SU-DHL-6 (cell line): ENCODE measurements at regions not wholly inside any gene's neighbourhood (a gene's known extent, or its start where the extent isn't known, plus 50 kb on each side); places are given as distances from the start of the nearest gene placed in this dataset.

Experiments
- H2AFZ ChIP-seq: fragments of 200-600 bp; sonication (generic); 2 replicates; pipeline ENCODE4 v1.6.1; 2014; ENCODE audit warnings: low read depth, mild to moderate bottlenecking, moderate library complexity, mixed read lengths, antibody characterized with exemption, low read length; ENCODE audit not compliant: severe bottlenecking
- H3F3A ChIP-seq: fragments of 200-600 bp; shearing (Covaris generic); 2 replicates; pipeline ENCODE4 v1.6.0; 2016; ENCODE audit warnings: antibody characterized with exemption, mild to moderate bottlenecking; ENCODE audit not compliant: insufficient read depth
- H3K27ac ChIP-seq: fragments of 200-600 bp; sonication (generic); 2 replicates; pipeline ENCODE4 v1.5.1; 2016; ENCODE audit warnings: low read depth, mild to moderate bottlenecking, low read length, moderate library complexity, mixed read lengths
- H3K27me3 ChIP-seq: fragments of 200-600 bp; sonication (generic), shearing (Covaris generic); 2 replicates; pipeline ENCODE4 v1.6.0; 2014; ENCODE audit warnings: mild to moderate bottlenecking, low read length
- H3K36me3 ChIP-seq: fragments of 200-600 bp; sonication (generic); 2 replicates; pipeline ENCODE4 v1.6.1; 2014; ENCODE audit warnings: mild to moderate bottlenecking, low read length, mixed read lengths
- H3K4me2 ChIP-seq: fragments of 300-600, 200-600 bp; shearing (Covaris generic), sonication (generic); 2 replicates; pipeline ENCODE4 v1.6.0; 2014; ENCODE audit warnings: low read length, low read depth, mild to moderate bottlenecking; ENCODE audit not compliant: poor library complexity, severe bottlenecking
- H3K4me3 ChIP-seq: fragments of 200-600 bp; sonication (generic); 2 replicates; pipeline ENCODE4 v1.5.1; 2014; ENCODE audit warnings: antibody characterized with exemption, low read length, mild to moderate bottlenecking, mixed read lengths; ENCODE audit not compliant: insufficient read depth, poor library complexity, severe bottlenecking
- H3K79me2 ChIP-seq: fragments of 200-600 bp; sonication (generic); 2 replicates; pipeline ENCODE4 v1.6.1; 2014; ENCODE audit warnings: mild to moderate bottlenecking, low read length, moderate library complexity; ENCODE audit not compliant: insufficient read depth
- H3K9ac ChIP-seq: fragments of 200-600 bp; sonication (generic); 2 replicates; pipeline ENCODE4 v1.7.0; 2014; ENCODE audit warnings: mild to moderate bottlenecking, low read length
- H3K9me2 ChIP-seq: fragments of 200-600 bp; sonication (generic); replicated peaks from 2 replicates; pipeline ENCODE4 v1.6.1; 2014; ENCODE audit warnings: low read length; ENCODE audit not compliant: insufficient read depth
- H3K9me3 ChIP-seq: fragments of 200-600 bp; sonication (generic); 2 replicates; pipeline ENCODE4 v1.6.1; 2014; ENCODE audit warnings: low read length, mixed read lengths; ENCODE audit not compliant: insufficient read depth
- H4K20me1 ChIP-seq: fragments of 200-600 bp; sonication (generic); 2 replicates; pipeline ENCODE4 v1.6.1; 2014; ENCODE audit warnings: low read depth, mild to moderate bottlenecking, antibody characterized with exemption, low read length, moderate library complexity, mixed read lengths
- EZH2phosphoT487 ChIP-seq: fragments of 200-600 bp; sonication (generic), shearing (Covaris generic); conservative IDR thresholded peaks from 2 replicates; pipeline ENCODE4 v1.6.1; 2018; ENCODE audit warnings: mild to moderate bottlenecking, antibody characterized with exemption, low read length, moderate library complexity, mixed read lengths
- TF ChIP-seq, protein P1 (sequence below): fragments of 200-600 bp; sonication (generic); IDR thresholded peaks from one replicate; pipeline ENCODE4 v1.5.1; 2017; ENCODE audit warnings: antibody characterized with exemption, mild to moderate bottlenecking, low read length, moderate library complexity; ENCODE audit not compliant: insufficient read depth, poor library complexity, severe bottlenecking

DNA sequence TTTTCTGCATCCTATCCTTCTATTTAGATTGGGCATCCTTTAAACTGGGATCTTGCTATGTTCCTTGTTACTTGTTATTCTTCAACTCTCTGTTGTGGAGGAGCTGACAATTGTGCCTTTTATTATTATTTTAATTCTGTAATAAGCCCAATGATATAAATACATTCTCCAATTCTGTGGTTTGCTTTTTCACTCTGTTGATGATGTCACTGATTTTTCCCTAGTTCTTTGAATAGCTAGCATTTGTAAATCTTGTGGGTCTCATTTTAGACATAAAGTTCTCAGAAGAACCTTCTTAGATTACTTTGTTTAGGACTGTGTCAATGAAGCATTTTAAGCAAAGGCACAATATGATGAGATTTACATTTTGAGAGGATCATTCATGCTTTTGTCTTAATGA is 79.5 kb upstream of the SLC8A1 start:
- H3K4me2 ChIP-seq, result no peak overlapping the region
- H3K9me3 ChIP-seq, result no peaks in the 10 kb centered on the region
- H3K36me3 ChIP-seq, result no peaks in the 10 kb centered on the region
- no peak overlapping the region for H3K9ac ChIP-seq
- no peaks in the 10 kb centered on the region for H3K9me2 ChIP-seq
- no peaks in the 10 kb centered on the region for H3K79me2 ChIP-seq
- H2AFZ ChIP-seq, result no peak overlapping the region
- no peak overlapping the region for H3K27ac ChIP-seq
- H3K4me3 ChIP-seq, result no peak overlapping the region
- no peak for TF ChIP-seq EZH2phosphoT487
- TF ChIP-seq, protein P1, sequence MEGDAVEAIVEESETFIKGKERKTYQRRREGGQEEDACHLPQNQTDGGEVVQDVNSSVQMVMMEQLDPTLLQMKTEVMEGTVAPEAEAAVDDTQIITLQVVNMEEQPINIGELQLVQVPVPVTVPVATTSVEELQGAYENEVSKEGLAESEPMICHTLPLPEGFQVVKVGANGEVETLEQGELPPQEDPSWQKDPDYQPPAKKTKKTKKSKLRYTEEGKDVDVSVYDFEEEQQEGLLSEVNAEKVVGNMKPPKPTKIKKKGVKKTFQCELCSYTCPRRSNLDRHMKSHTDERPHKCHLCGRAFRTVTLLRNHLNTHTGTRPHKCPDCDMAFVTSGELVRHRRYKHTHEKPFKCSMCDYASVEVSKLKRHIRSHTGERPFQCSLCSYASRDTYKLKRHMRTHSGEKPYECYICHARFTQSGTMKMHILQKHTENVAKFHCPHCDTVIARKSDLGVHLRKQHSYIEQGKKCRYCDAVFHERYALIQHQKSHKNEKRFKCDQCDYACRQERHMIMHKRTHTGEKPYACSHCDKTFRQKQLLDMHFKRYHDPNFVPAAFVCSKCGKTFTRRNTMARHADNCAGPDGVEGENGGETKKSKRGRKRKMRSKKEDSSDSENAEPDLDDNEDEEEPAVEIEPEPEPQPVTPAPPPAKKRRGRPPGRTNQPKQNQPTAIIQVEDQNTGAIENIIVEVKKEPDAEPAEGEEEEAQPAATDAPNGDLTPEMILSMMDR, result no peak
- no peaks in the 10 kb centered on the region for H4K20me1 ChIP-seq
- H3F3A ChIP-seq, result no peaks in the 10 kb centered on the region
- no peaks in the 10 kb centered on the region for H3K27me3 ChIP-seq

DNA sequence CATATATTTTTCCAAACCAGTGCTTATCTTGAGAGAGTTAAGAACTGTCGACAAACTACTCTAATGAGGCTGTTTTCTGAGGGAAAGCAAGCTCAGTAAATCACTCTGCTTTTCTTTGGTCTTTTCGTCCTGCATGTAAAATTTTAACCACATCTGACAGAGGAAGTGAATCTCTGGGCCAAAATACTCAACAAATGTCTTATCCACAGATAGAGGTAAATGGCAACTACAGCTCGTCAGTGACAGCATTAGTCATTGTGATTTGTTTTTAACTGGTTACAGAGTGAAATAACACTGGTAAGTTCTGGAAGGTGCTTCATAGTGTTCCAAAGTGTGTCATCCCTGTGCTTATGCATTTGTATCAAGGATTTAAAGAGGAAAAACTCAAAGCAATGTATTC is 82.6 kb upstream of the SLC8A1 start:
- no peak overlapping the region for H2AFZ ChIP-seq
- no peaks in the 10 kb centered on the region for H3K9me3 ChIP-seq
- H4K20me1 ChIP-seq, result no peaks in the 10 kb centered on the region
- H3K4me3 ChIP-seq, result no peak overlapping the region
- H3K9ac ChIP-seq, result no peak overlapping the region
- no peaks in the 10 kb centered on the region for H3K79me2 ChIP-seq
- H3K27ac ChIP-seq, result no peak overlapping the region
- H3K36me3 ChIP-seq, result no peaks in the 10 kb centered on the region
- H3K9me2 ChIP-seq, result no peaks in the 10 kb centered on the region
- H3F3A ChIP-seq, result no peaks in the 10 kb centered on the region
- TF ChIP-seq, protein P1, result no peak
- no peak for TF ChIP-seq EZH2phosphoT487
- no peaks in the 10 kb centered on the region for H3K27me3 ChIP-seq
- no peak overlapping the region for H3K4me2 ChIP-seq

DNA sequence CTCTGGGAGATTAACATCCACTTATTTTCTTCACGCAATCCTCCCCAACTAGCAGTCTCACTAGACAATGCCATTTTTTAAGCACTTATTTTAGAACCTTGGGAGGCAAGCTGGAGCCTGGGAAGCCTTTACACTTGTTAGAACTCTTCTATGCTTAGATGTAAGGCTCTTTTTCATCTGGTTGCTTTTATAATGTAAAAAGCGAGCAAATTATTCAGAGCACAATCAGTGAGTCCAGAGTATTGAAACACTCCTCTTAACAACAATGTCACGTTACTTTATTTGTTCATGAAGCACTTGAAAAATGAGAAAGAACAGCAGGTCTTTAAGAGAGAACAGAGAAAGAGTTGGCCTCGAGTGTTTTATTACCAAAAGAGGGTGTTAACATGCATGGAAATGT is 84.1 kb upstream of the SLC8A1 start:
- no peaks in the 10 kb centered on the region for H4K20me1 ChIP-seq
- no peaks in the 10 kb centered on the region for H3K27me3 ChIP-seq
- no peaks in the 10 kb centered on the region for H3K9me3 ChIP-seq
- no peak overlapping the region for H2AFZ ChIP-seq
- no peak overlapping the region for H3K4me3 ChIP-seq
- no peak overlapping the region for H3K27ac ChIP-seq
- H3K36me3 ChIP-seq, result no peaks in the 10 kb centered on the region
- no peak overlapping the region for H3K9ac ChIP-seq
- H3F3A ChIP-seq, result no peaks in the 10 kb centered on the region
- H3K79me2 ChIP-seq, result no peaks in the 10 kb centered on the region
- no peak overlapping the region for H3K4me2 ChIP-seq
- no peaks in the 10 kb centered on the region for H3K9me2 ChIP-seq
- TF ChIP-seq, protein P1, result no peak
- no peak for TF ChIP-seq EZH2phosphoT487

DNA sequence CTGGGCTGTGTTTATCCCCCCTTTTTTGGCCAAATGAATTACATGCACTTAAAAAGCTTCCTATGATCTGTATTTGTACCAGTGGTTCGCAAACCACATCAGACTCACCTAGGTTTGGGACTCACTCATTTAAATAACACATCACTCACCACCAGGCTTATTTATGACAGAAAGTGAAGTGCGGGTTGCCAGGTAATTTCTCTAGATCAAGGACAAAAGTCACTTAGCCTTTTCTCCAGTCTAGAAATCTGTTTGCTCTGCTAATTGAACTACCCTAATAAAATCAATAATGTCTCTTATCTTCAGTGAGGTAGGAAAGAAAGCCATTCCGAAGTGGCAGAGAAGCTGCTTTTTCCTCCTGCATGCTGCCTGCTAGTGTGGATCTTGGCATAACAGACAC is 88.1 kb upstream of the SLC8A1 start:
- Histone ChIP-seq H3F3A (no peaks in the 10 kb centered on the region), H4K20me1 (no peaks in the 10 kb centered on the region), H3K27me3 (no peaks in the 10 kb centered on the region), H3K27ac (no peak overlapping the region), H3K36me3 (no peaks in the 10 kb centered on the region), H2AFZ (no peak overlapping the region), H3K9me3 (no peaks in the 10 kb centered on the region), H3K9ac (no peak overlapping the region), H3K9me2 (no peaks in the 10 kb centered on the region), H3K79me2 (no peaks in the 10 kb centered on the region), H3K4me2 (no peak overlapping the region), H3K4me3 (no peak overlapping the region)
- TF ChIP-seq, protein P1, result no peak
- TF ChIP-seq EZH2phosphoT487, result no peak
